Karpas-422 (cell line): ENCODE measurements at regions not wholly inside any gene's neighbourhood (a gene's known extent, or its start where the extent isn't known, plus 50 kb on each side); places are given as distances from the start of the nearest gene placed in this dataset.

ENCODE experiments used
- DNase-seq: peaks from one replicate; pipeline ENCODE4 v3.0.0-alpha.2; 2015
- H2AFZ ChIP-seq: fragments of 200-600 bp; sonication (generic); 2 replicates; pipeline ENCODE4 v1.6.1; 2014; ENCODE audit warnings: antibody characterized with exemption, low read length, mixed read lengths
- H3K27ac ChIP-seq: fragments of 200-600 bp; sonication (generic); 2 replicates; pipeline ENCODE4 v1.5.1; 2014; ENCODE audit warnings: mild to moderate bottlenecking, low read length, moderate library complexity
- H3K27me3 ChIP-seq: fragments of 200-600 bp; sonication (generic); 2 replicates; pipeline ENCODE4 v1.6.1; 2014; ENCODE audit warnings: low read length, mixed read lengths
- H3K36me3 ChIP-seq: fragments of 200-600 bp; sonication (generic); 2 replicates; pipeline ENCODE4 v1.6.1; 2014; ENCODE audit warnings: low read length, mixed read lengths; ENCODE audit not compliant: insufficient read depth
- H3K4me1 ChIP-seq: fragments of 200-600 bp; sonication (generic); 2 replicates; pipeline ENCODE4 v1.6.1; 2014; ENCODE audit warnings: mild to moderate bottlenecking, low read length, mixed read lengths
- H3K4me2 ChIP-seq: fragments of 200-600 bp; sonication (generic); 2 replicates; pipeline ENCODE4 v1.6.1; 2014; ENCODE audit warnings: low read length, low read depth, mild to moderate bottlenecking; ENCODE audit not compliant: poor library complexity, severe bottlenecking
- H3K4me3 ChIP-seq: fragments of 200-600 bp; sonication (generic); 2 replicates; pipeline ENCODE4 v1.5.1; 2014; ENCODE audit warnings: mild to moderate bottlenecking, antibody characterized with exemption, low read length, mixed read lengths
- H3K79me2 ChIP-seq: fragments of 200-600 bp; sonication (generic); 2 replicates; pipeline ENCODE4 v1.6.1; 2014; ENCODE audit warnings: mild to moderate bottlenecking, low read length, mixed read lengths
- H3K9ac ChIP-seq: fragments of 200-600 bp; sonication (generic); 2 replicates; pipeline ENCODE4 v1.6.0; 2014; ENCODE audit warnings: low read length
- H3K9me2 ChIP-seq: fragments of 200-600 bp; sonication (generic), shearing (Covaris generic); replicated peaks from 2 replicates; pipeline ENCODE4 v1.6.0; 2014; ENCODE audit warnings: mild to moderate bottlenecking, low read length, moderate library complexity; ENCODE audit not compliant: insufficient read depth
- H3K9me3 ChIP-seq: fragments of 300-700, 200-600 bp; sonication (generic); 2 replicates; pipeline ENCODE4 v1.6.1; 2014; ENCODE audit warnings: low read length, mixed read lengths
- H4K20me1 ChIP-seq: fragments of 200-600 bp; sonication (generic); 2 replicates; pipeline ENCODE4 v1.6.1; 2014; ENCODE audit warnings: mild to moderate bottlenecking, antibody characterized with exemption, low read length, low read depth; ENCODE audit not compliant: insufficient read depth

DNA sequence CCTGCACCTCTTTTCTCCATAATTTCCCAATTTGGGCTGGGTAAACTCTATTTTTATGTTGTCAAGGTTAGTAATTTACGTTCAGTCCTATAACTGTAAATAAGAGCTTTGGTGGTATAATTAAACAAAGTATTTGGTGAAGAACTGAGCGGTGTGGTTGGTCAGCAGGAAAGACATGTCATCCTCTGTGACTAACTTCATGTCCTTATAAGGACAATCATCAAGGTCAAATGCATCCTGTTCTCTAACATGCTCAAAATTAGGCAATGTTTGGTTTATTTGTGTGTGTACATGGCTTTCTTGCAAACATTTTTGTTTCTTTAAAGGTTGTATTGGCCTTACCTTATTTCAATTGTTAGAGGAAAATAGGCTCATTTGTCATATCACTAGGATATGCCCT lies 121.5 kb upstream of the NABP1 start:
- H3K27me3 ChIP-seq: no peaks in the 10 kb centered on the region
- no peak for DNase-seq
- H3K36me3 ChIP-seq: no peaks in the 10 kb centered on the region
- no peaks in the 10 kb centered on the region for H3K4me1 ChIP-seq
- H3K9ac ChIP-seq: no peak overlapping the region
- H3K9me3 ChIP-seq: no peaks in the 10 kb centered on the region
- no peak overlapping the region for H3K4me2 ChIP-seq
- H3K9me2 ChIP-seq: no peaks in the 10 kb centered on the region
- H4K20me1 ChIP-seq: no peaks in the 10 kb centered on the region
- no peak overlapping the region for H3K4me3 ChIP-seq
- H3K79me2 ChIP-seq: no peaks in the 10 kb centered on the region
- no peak overlapping the region for H2AFZ ChIP-seq
- H3K27ac ChIP-seq: no peak overlapping the region

DNA sequence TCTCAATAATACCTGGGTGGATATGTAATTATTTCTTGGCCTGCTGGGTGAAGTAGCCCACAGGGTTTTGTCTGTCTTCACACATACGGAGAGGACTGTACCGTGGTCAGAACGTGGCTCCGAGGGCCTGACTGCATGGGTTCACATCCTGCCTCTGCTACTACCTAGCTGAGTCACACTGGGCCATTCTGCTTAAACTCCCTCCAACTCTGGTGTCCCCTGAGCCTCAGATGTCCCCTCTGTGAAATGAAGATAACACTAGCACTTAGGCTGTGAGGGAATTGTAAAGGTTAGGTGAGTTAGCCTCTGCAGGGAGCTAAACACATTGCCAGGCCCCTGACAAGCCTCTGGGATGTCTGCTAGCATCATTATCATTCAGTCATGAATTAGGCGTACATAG lies 120.1 kb upstream of the NABP1 start:
- Histone ChIP-seq H3K36me3 (no peaks in the 10 kb centered on the region), H3K4me2 (no peak overlapping the region), H3K9me2 (no peaks in the 10 kb centered on the region), H3K9me3 (no peaks in the 10 kb centered on the region), H2AFZ (no peak overlapping the region), H3K9ac (no peak overlapping the region), H3K79me2 (no peaks in the 10 kb centered on the region), H4K20me1 (no peaks in the 10 kb centered on the region), H3K4me3 (no peak overlapping the region), H3K4me1 (no peaks in the 10 kb centered on the region), H3K27me3 (no peaks in the 10 kb centered on the region), H3K27ac (no peak overlapping the region)
- DNase-seq: no peak

DNA sequence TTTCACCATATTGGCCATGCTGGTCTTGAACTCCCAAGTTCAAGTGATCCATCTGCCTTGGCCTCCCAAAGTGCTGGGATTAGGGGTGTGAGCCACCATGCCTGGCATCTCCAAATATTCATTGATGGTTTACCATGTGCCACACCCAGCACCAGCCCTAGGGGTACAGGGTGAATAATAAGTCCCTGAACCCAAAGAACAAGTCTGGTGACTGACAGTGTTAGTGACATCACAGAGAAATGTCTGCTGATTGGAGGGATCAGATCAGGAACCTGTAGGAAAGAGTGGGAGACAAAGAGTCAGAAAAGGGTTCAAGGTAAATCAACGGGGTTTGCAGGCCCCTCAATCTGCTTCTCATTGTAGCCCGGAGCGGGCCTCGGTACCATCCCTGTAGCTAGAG lies 118.4 kb upstream of the NABP1 start:
- H3K9me2 ChIP-seq: no peaks in the 10 kb centered on the region
- DNase-seq: no peak
- H3K4me3 ChIP-seq: no peak overlapping the region
- H3K27ac ChIP-seq: no peak overlapping the region
- H2AFZ ChIP-seq: no peak overlapping the region
- H3K79me2 ChIP-seq: no peaks in the 10 kb centered on the region
- no peaks in the 10 kb centered on the region for H3K36me3 ChIP-seq
- no peaks in the 10 kb centered on the region for H4K20me1 ChIP-seq
- H3K9me3 ChIP-seq: no peaks in the 10 kb centered on the region
- H3K4me2 ChIP-seq: no peak overlapping the region
- no peaks in the 10 kb centered on the region for H3K4me1 ChIP-seq
- no peak overlapping the region for H3K9ac ChIP-seq
- H3K27me3 ChIP-seq: no peaks in the 10 kb centered on the region

DNA sequence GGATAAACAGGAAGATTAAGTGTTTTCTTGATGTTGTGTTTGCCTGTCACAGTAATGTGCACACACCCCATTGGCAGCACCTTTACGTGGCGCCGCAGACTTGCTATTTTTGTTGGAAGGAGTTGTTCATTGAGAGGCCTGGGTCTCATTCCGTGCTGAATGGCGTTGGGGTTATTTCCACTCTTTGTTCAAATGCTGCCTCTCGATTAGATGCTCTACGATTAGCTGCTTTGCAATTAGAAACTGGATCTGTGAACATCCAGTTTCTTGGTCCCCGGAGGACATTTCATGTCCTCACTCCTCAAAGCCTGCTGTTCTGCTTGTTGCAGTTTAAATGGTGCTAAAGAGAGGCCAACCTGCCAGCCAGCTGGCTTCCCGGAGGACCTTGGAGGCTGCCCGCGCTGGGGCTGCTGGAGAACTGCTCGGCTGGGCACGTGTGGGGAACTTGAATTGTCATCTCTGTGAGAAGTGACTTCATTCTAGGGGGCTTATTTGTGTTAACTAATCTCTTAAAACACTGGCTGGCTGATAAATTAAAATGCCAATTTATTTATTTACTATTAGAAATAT lies 117.4 kb upstream of the NABP1 start:
- no peak overlapping the region for H3K9ac ChIP-seq
- H4K20me1 ChIP-seq: no peaks in the 10 kb centered on the region
- H3K27me3 ChIP-seq: no peaks in the 10 kb centered on the region
- H2AFZ ChIP-seq: no peak overlapping the region
- H3K9me3 ChIP-seq: no peaks in the 10 kb centered on the region
- no peaks in the 10 kb centered on the region for H3K79me2 ChIP-seq
- H3K36me3 ChIP-seq: no peaks in the 10 kb centered on the region
- DNase-seq: no peak
- no peak overlapping the region for H3K4me3 ChIP-seq
- H3K9me2 ChIP-seq: no peaks in the 10 kb centered on the region
- H3K4me2 ChIP-seq: no peak overlapping the region
- H3K27ac ChIP-seq: no peak overlapping the region
- H3K4me1 ChIP-seq: no peaks in the 10 kb centered on the region

DNA sequence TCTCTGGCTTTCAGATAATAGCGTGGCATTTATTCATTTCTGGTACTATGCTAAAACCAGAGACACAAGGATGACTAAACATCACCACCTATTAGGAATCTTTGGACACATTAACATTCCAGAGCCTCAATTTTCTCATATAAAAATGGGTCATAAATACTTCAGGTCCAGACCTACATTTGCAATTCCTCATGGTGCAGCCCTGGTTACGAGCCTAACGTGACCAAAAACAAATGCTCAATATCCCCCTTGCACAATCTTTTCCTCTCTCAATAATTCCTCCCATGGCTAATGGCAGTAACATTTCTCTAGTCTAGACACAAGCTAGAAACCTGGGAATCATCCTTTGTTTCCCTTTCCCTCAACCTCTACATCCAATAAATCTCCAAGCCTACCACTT lies 112.8 kb upstream of the NABP1 start:
- no peaks in the 10 kb centered on the region for H3K9me2 ChIP-seq
- H3K9me3 ChIP-seq: no peaks in the 10 kb centered on the region
- no peaks in the 10 kb centered on the region for H4K20me1 ChIP-seq
- no peak overlapping the region for H3K4me3 ChIP-seq
- no peaks in the 10 kb centered on the region for H3K4me1 ChIP-seq
- no peak overlapping the region for H3K9ac ChIP-seq
- H3K27me3 ChIP-seq: no peaks in the 10 kb centered on the region
- no peaks in the 10 kb centered on the region for H3K79me2 ChIP-seq
- no peak for DNase-seq
- H3K27ac ChIP-seq: no peak overlapping the region
- no peak overlapping the region for H3K4me2 ChIP-seq
- H3K36me3 ChIP-seq: no peaks in the 10 kb centered on the region
- no peak overlapping the region for H2AFZ ChIP-seq

DNA sequence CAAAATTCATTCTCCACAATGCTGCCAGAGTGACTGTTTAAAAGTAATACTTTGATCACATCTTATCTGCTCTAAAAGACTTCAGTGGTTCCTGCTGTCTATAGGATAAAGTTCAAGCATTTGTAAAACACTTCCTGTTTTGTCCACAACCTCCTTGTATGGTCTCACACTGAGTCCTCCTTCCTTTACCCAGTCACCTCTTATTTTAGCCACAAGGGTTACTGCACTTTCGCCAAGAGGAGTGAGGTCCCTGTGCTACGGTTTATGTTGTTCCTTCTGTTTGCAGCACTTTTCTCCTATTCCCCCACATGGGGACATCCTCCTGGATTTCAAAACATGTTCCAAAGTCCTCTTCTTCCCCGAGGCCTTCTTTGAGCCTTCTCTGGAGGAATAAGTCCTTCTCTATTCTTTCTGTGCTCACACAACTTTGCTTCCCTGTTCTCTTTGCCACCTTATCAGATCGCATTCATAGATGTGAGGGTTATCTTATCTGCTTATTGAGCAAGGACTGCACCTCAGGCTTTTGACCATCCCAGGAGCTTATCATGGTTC lies 112.2 kb upstream of the NABP1 start:
- no peaks in the 10 kb centered on the region for H4K20me1 ChIP-seq
- no peaks in the 10 kb centered on the region for H3K4me1 ChIP-seq
- H3K9ac ChIP-seq: no peak overlapping the region
- H2AFZ ChIP-seq: no peak overlapping the region
- H3K4me3 ChIP-seq: no peak overlapping the region
- H3K36me3 ChIP-seq: no peaks in the 10 kb centered on the region
- H3K27me3 ChIP-seq: no peaks in the 10 kb centered on the region
- H3K4me2 ChIP-seq: no peak overlapping the region
- H3K27ac ChIP-seq: no peak overlapping the region
- DNase-seq: no peak
- no peaks in the 10 kb centered on the region for H3K79me2 ChIP-seq
- H3K9me2 ChIP-seq: no peaks in the 10 kb centered on the region
- H3K9me3 ChIP-seq: no peaks in the 10 kb centered on the region

DNA sequence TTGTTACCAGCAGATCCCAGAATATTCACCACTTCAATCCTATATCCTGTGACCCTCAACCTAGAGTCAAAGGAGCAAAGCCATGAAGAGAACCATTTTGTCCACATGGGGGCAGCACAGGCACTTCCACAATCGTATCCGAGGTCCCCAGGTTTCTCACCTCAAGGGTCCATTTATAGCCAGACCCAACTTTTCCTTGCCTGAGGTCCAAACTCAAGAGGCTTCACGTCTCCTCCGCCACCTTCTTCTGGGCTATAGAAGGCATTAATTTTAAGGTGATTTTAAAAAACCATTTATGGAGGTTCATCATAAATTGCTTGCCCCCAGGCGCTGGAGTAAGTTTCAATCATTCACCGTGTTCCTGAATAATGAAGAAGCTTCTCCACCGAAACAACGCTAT lies 111.6 kb upstream of the NABP1 start:
- Histone ChIP-seq H3K4me1 (no peaks in the 10 kb centered on the region), H3K27me3 (no peaks in the 10 kb centered on the region), H3K9me3 (no peaks in the 10 kb centered on the region), H2AFZ (no peak overlapping the region), H4K20me1 (no peaks in the 10 kb centered on the region), H3K4me3 (no peak overlapping the region), H3K9ac (no peak overlapping the region), H3K36me3 (no peaks in the 10 kb centered on the region), H3K9me2 (no peaks in the 10 kb centered on the region), H3K4me2 (no peak overlapping the region), H3K27ac (no peak overlapping the region), H3K79me2 (no peaks in the 10 kb centered on the region)
- DNase-seq: peak; percentile 89

DNA sequence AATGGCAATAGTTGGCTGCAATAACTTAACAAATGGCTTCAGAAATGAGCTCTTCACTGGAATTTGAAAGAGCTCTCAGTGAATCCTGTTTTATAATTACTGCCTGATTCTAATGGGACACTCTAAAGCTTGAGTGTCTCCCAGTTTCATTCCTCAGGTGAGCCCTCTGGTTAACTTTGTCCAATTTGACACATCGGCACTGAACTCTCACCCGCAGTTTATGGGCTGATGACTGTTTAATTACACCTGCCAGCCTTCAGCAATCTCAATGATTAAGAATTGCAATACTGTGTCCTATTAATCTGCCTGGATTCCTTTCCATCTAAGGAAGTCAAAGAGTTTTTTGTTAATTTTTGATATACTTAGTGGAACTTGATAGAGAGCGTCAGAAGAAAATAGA lies 110.7 kb upstream of the NABP1 start:
- DNase-seq: no peak
- Histone ChIP-seq H4K20me1 (no peaks in the 10 kb centered on the region), H3K9me3 (no peaks in the 10 kb centered on the region), H3K4me2 (no peak overlapping the region), H3K36me3 (no peaks in the 10 kb centered on the region), H3K27ac (no peak overlapping the region), H3K79me2 (no peaks in the 10 kb centered on the region), H3K9me2 (no peaks in the 10 kb centered on the region), H3K27me3 (no peaks in the 10 kb centered on the region), H2AFZ (no peak overlapping the region), H3K4me1 (no peaks in the 10 kb centered on the region), H3K4me3 (no peak overlapping the region), H3K9ac (no peak overlapping the region)

DNA sequence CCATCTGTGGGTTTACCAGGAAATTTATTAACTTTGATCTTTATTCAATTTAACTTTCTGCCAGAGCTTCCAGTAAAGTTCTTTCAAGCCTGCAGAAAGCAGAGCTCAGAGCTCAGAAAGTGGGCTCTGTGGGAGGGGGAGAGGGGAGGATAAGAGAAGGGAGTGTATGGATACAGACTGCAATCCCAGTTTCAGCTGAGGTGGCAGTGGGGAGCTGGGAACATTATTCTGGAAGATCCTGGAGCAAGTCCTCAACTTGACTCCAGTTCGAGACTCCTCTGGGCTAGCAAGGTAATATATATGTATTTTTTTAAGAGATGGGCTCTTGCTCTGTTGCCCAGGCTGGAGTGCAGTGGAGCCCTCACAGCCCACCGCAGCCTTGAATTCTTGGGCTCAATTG lies 108.9 kb upstream of the NABP1 start:
- H3K4me1 ChIP-seq: no peaks in the 10 kb centered on the region
- no peaks in the 10 kb centered on the region for H3K79me2 ChIP-seq
- no peak overlapping the region for H3K9ac ChIP-seq
- no peak overlapping the region for H3K27ac ChIP-seq
- DNase-seq: no peak
- H2AFZ ChIP-seq: no peak overlapping the region
- H3K27me3 ChIP-seq: no peaks in the 10 kb centered on the region
- no peaks in the 10 kb centered on the region for H3K9me2 ChIP-seq
- H3K36me3 ChIP-seq: no peaks in the 10 kb centered on the region
- no peak overlapping the region for H3K4me2 ChIP-seq
- no peaks in the 10 kb centered on the region for H4K20me1 ChIP-seq
- H3K4me3 ChIP-seq: no peak overlapping the region
- H3K9me3 ChIP-seq: no peaks in the 10 kb centered on the region
